Nephron (organoid): ENCODE measurements at regions not wholly inside any gene's neighbourhood (a gene's known extent, or its start where the extent isn't known, plus 50 kb on each side); places are given as distances from the start of the nearest gene placed in this dataset.

Experiments
- H3K27ac Mint-ChIP-seq, 3 experiments: 2 replicates each; pipeline ENCODE4 v1.8.0; 2020; ENCODE audit warnings: mixed read lengths in 3 of 3, mild to moderate bottlenecking in 2 of 3, moderate library complexity in 1 of 3
- H3K27me3 Mint-ChIP-seq: 2 replicates; pipeline ENCODE4 v1.8.0; 2021; ENCODE audit warnings: low read depth, mild to moderate bottlenecking, moderate library complexity, mixed read lengths
- H3K36me3 Mint-ChIP-seq: 2 replicates; pipeline ENCODE4 v1.8.0; 2020; ENCODE audit warnings: low read depth, mixed read lengths
- H3K4me1 Mint-ChIP-seq: 2 replicates; pipeline ENCODE4 v1.8.0; 2020; ENCODE audit warnings: mixed read lengths
- H3K4me3 Mint-ChIP-seq, 3 experiments: 2 replicates each; pipeline ENCODE4 v1.8.0; 2020; ENCODE audit warnings: mild to moderate bottlenecking in 3 of 3, mixed read lengths in 3 of 3, moderate library complexity in 2 of 3
- H3K9me3 Mint-ChIP-seq: 2 replicates; pipeline ENCODE4 v1.8.0; 2020; ENCODE audit warnings: mixed read lengths
- TF ChIP-seq, protein P1 (sequence below), 3 experiments: fragments of 200-600 bp; sonication (generic); IDR thresholded peaks; one replicate each; pipeline ENCODE4 v1.5.0; 2021; ENCODE audit warnings: antibody characterized with exemption in 3 of 3; ENCODE audit not compliant: unreplicated experiment in 3 of 3

DNA sequence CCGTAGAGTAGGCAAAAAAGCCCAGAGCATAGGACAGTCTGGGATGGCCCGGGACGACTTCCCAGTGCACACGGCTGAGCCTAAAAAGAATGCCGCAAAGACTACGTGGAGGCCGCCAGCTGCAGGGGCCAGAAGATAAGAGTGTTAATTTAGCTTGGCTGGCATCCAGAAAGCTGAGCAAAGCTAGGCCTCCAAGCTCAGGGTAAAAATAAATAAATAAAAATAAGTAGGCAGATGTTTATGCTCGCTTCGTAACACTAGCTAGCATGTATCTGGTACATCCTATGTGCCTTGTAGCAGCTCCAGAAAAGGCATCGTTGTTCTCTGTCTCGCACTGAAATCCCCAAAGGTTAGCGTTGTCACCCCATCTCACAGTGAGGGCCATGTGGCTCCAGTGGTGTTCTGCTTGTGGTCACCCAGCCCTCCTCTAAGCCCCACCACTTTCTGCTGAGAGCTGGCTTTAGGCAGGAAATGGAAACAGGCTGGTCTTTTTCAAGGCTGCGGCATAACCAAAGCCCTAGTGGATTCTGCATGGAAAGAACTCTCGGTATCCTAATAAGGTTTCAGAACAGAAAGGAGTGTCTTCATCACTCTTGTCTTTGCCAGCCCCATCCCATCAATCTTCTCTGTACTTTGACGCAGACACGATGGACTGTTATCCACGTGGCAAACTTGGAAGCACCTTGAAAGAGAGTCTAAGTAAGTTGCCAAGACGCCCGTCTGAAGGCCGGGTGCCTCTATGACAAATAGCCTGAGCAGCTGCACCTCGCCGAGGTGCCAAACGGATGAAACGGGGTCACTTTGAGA is 58.1 kb upstream of the MEF2A start:
- no peaks in the 10 kb centered on the region for H3K36me3 Mint-ChIP-seq
- peak overlapping the region in 2 of 3 experiments; percentile 38 to 54 for H3K4me3 Mint-ChIP-seq
- TF ChIP-seq, protein P1, sequence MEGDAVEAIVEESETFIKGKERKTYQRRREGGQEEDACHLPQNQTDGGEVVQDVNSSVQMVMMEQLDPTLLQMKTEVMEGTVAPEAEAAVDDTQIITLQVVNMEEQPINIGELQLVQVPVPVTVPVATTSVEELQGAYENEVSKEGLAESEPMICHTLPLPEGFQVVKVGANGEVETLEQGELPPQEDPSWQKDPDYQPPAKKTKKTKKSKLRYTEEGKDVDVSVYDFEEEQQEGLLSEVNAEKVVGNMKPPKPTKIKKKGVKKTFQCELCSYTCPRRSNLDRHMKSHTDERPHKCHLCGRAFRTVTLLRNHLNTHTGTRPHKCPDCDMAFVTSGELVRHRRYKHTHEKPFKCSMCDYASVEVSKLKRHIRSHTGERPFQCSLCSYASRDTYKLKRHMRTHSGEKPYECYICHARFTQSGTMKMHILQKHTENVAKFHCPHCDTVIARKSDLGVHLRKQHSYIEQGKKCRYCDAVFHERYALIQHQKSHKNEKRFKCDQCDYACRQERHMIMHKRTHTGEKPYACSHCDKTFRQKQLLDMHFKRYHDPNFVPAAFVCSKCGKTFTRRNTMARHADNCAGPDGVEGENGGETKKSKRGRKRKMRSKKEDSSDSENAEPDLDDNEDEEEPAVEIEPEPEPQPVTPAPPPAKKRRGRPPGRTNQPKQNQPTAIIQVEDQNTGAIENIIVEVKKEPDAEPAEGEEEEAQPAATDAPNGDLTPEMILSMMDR (IDR thresholded peaks at IDR 0.05; ENCODE audit: unreplicated experiment in 3 of 3), result no peak
- H3K4me1 Mint-ChIP-seq, result peaks cover 37% of the 10 kb centered on the region
- peaks cover 15% of the 10 kb centered on the region for H3K27me3 Mint-ChIP-seq
- H3K27ac Mint-ChIP-seq, result peak overlapping the region; percentile 91 to 99 (median 98)
- H3K9me3 Mint-ChIP-seq, result no peaks in the 10 kb centered on the region

DNA sequence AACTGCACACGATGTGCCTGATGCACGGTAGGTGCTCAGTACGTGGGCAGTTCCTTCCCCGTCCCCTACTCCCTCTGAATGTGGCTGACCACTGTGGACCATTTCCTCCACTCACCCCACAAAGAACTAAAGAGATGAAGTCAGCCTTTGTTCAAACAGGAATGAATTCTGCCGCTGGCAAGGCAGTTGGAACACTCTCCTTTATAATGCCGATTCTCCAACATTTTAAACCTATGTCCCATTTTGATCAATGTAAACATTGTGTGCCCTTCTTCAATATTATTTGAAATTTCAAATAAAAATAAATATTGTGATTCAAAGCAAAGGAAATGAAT is 57.5 kb upstream of the MEF2A start:
- no peaks in the 10 kb centered on the region for H3K36me3 Mint-ChIP-seq
- peak overlapping the region; percentile 91 to 99 (median 98) for H3K27ac Mint-ChIP-seq
- H3K4me3 Mint-ChIP-seq, result no peak overlapping the region
- TF ChIP-seq, protein P1 (IDR thresholded peaks at IDR 0.05; ENCODE audit: unreplicated experiment in 3 of 3), result no peak
- peaks cover 37% of the 10 kb centered on the region for H3K4me1 Mint-ChIP-seq
- H3K9me3 Mint-ChIP-seq, result no peaks in the 10 kb centered on the region
- H3K27me3 Mint-ChIP-seq, result peaks cover 13% of the 10 kb centered on the region

DNA sequence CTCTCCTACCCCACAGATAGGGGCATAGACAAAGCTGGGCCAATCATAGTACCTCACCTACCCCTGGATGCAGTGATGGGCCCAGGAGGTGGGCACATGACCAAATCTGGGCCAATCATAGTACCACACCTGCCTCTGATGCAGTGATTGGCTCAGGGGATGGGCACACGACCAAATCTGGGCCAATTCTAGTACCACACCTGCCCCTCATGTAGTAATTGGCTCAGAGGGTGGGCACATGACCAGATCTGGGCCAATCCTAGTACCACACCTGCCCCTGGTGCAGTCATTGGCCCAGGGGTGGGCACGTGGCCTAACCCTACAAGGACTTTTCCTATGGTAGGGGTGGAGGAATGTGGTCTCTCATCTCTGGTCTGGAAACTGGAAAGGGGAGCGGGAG is 56.9 kb upstream of the MEF2A start:
- H3K27me3 Mint-ChIP-seq, result peaks cover 9% of the 10 kb centered on the region
- peak overlapping the region in 2 of 3 experiments; percentile 25 to 77 for H3K27ac Mint-ChIP-seq
- H3K4me1 Mint-ChIP-seq, result peaks cover 37% of the 10 kb centered on the region
- H3K4me3 Mint-ChIP-seq, result no peak overlapping the region
- peaks cover 3% of the 10 kb centered on the region for H3K9me3 Mint-ChIP-seq
- TF ChIP-seq, protein P1 (IDR thresholded peaks at IDR 0.05; ENCODE audit: unreplicated experiment in 3 of 3), result no peak
- no peaks in the 10 kb centered on the region for H3K36me3 Mint-ChIP-seq

DNA sequence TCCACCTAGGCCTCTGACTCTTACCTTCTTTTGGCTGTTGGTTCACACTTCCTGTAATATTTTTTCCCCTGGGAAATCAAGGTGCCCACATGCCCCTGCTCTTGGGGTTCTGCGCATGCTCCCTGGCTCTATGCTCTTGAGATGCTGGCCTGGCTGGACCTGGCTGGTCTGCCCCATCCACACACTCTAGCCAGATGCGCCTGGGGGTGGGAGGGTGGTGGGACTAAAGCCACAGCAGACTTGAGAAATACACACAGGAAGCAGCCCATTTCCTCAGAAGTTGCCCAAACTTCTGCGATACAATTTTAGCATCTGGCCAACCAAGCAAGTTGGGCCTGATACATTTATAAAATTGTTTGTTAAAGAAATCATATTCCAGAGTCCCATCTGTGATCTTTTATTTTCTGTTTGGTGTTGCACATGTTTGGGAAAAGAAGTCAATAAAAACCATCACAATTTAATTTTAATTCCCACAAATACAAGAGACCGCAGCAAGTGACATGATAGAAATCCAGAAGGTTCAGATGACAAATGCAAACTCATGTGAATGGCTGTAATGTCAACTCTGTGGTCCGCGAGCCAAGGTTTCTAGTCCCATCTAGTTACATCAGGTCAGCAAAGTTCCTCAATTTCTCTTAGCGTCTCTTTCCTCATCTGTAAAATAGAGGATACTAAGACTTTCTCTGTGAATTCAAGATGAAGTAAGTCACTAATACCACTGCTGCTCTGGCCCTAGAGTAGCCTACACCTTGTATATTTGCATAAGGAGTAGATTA is 55.9 kb upstream of the MEF2A start:
- peaks cover 37% of the 10 kb centered on the region for H3K4me1 Mint-ChIP-seq
- peak overlapping the region in 2 of 3 experiments; percentile 25 to 77 for H3K27ac Mint-ChIP-seq
- TF ChIP-seq, protein P1 (IDR thresholded peaks at IDR 0.05; ENCODE audit: unreplicated experiment in 3 of 3), result no peak
- H3K9me3 Mint-ChIP-seq, result peaks cover 4% of the 10 kb centered on the region
- peaks cover 9% of the 10 kb centered on the region for H3K27me3 Mint-ChIP-seq
- H3K36me3 Mint-ChIP-seq, result no peaks in the 10 kb centered on the region
- H3K4me3 Mint-ChIP-seq, result no peak overlapping the region

DNA sequence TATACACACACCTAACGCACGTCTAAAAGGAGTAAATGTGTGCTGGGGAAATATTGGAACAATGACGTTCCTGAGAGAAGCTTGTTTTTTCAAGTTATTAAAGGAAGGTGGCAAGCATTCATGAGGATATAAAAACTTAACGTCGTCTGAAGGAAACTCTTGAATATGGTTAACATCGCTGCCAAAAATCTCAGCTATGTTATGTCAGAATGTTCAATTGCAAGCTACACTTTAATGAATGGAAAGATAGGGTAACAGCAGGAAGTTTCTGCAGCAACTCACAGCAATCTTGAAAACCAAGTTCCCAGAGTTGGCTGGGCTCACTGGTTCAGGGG is 54.3 kb upstream of the MEF2A start:
- H3K4me3 Mint-ChIP-seq, result peak overlapping the region in 1 of 3 experiments; percentile 53
- peaks cover 4% of the 10 kb centered on the region for H3K9me3 Mint-ChIP-seq
- H3K27ac Mint-ChIP-seq, result peak overlapping the region; percentile 74 to 85 (median 81)
- TF ChIP-seq, protein P1 (IDR thresholded peaks at IDR 0.05; ENCODE audit: unreplicated experiment in 3 of 3), result no peak
- no peaks in the 10 kb centered on the region for H3K36me3 Mint-ChIP-seq
- peaks cover 37% of the 10 kb centered on the region for H3K4me1 Mint-ChIP-seq
- H3K27me3 Mint-ChIP-seq, result peaks cover 6% of the 10 kb centered on the region
